ENCODE measurements at regions not wholly inside any gene's neighbourhood (a gene's known extent, or its start where the extent isn't known, plus 50 kb on each side); places are given as distances from the start of the nearest gene placed in this dataset.

GRCh38 chrX:114127411-114128025 lies 456.4 kb upstream of the HTR2C start:
- Histone ChIP-seq H3K27ac (ENCODE audit: low read depth, low read length, poor library complexity, severe bottlenecking) (no peak overlapping the region), H3K9me2 (ENCODE audit: insufficient read depth, low read length) (no peaks in the 10 kb centered on the region), H3K9me3 (ENCODE audit: low read length) (no peaks in the 10 kb centered on the region), H3K36me3 (ENCODE audit: insufficient read depth, low read length) (no peaks in the 10 kb centered on the region), H3K4me2 (ENCODE audit: low read length) (no peak overlapping the region), H3K4me3 (ENCODE audit: low read depth, low read length, poor library complexity, severe bottlenecking) (no peak overlapping the region), H4K20me1 (ENCODE audit: insufficient read depth, low read length) (no peaks in the 10 kb centered on the region), H3K79me2 (ENCODE audit: insufficient read depth, low read depth, low read length) (no peaks in the 10 kb centered on the region), H3K4me1 (ENCODE audit: insufficient read depth, low read length, poor library complexity, severe bottlenecking) (no peaks in the 10 kb centered on the region), H2AFZ (ENCODE audit: low read length) (no peak overlapping the region)
- BruUV-seq (replicated peaks) = no TSS peak
- TF ChIP-seq CTCF (conservative IDR thresholded peaks at IDR 0.05; ENCODE audit: low read length) = no peak
- no peak for TF ChIP-seq EZH2phosphoT487 (IDR thresholded peaks at IDR 0.05; ENCODE audit: borderline replicate concordance, low read depth, low read length)
- CTCF ChIA-PET (ENCODE audit: unreplicated experiment) = no interaction called here
- POLR2A ChIA-PET = no interaction called here
- DNase-seq (ENCODE audit: low spot score) = no peak
- intact Hi-C loops (cut with micrococcal nuclease; ENCODE audit: unreplicated experiment) = no loop called here

- Histone ChIP-seq H3K4me1 (ENCODE audit: insufficient read depth, low read length, poor library complexity, severe bottlenecking) (no peaks in the 10 kb centered on the region), H3K9me3 (ENCODE audit: low read length) (no peaks in the 10 kb centered on the region), H3K9me2 (ENCODE audit: insufficient read depth, low read length) (no peaks in the 10 kb centered on the region), H2AFZ (ENCODE audit: low read length) (no peak overlapping the region), H3K4me2 (ENCODE audit: low read length) (no peak overlapping the region), H3K79me2 (ENCODE audit: insufficient read depth, low read depth, low read length) (no peaks in the 10 kb centered on the region), H4K20me1 (ENCODE audit: insufficient read depth, low read length) (no peaks in the 10 kb centered on the region), H3K4me3 (ENCODE audit: low read depth, low read length, poor library complexity, severe bottlenecking) (no peak overlapping the region), H3K27ac (ENCODE audit: low read depth, low read length, poor library complexity, severe bottlenecking) (no peak overlapping the region), H3K36me3 (ENCODE audit: insufficient read depth, low read length) (no peaks in the 10 kb centered on the region)
- CTCF ChIA-PET (ENCODE audit: unreplicated experiment) = no interaction called here
- intact Hi-C loops (cut with micrococcal nuclease; ENCODE audit: unreplicated experiment) = no loop called here
- POLR2A ChIA-PET = no interaction called here
- no peak for TF ChIP-seq EZH2phosphoT487 (IDR thresholded peaks at IDR 0.05; ENCODE audit: borderline replicate concordance, low read depth, low read length)
- no peak for DNase-seq (ENCODE audit: low spot score)
- BruUV-seq (replicated peaks) = no TSS peak
Observed at GRCh38 chrX:114127005-114127404, 456.9 kb upstream of the HTR2C start.

- Histone ChIP-seq H3K27ac (ENCODE audit: low read depth, low read length, poor library complexity, severe bottlenecking) (no peak overlapping the region), H3K4me2 (ENCODE audit: low read length) (no peak overlapping the region), H3K79me2 (ENCODE audit: insufficient read depth, low read depth, low read length) (no peaks in the 10 kb centered on the region), H3K4me3 (ENCODE audit: low read depth, low read length, poor library complexity, severe bottlenecking) (no peak overlapping the region), H3K4me1 (ENCODE audit: insufficient read depth, low read length, poor library complexity, severe bottlenecking) (no peaks in the 10 kb centered on the region), H3K9me2 (ENCODE audit: insufficient read depth, low read length) (no peaks in the 10 kb centered on the region), H4K20me1 (ENCODE audit: insufficient read depth, low read length) (no peaks in the 10 kb centered on the region), H2AFZ (ENCODE audit: low read length) (no peak overlapping the region), H3K9me3 (ENCODE audit: low read length) (no peaks in the 10 kb centered on the region), H3K36me3 (ENCODE audit: insufficient read depth, low read length) (no peaks in the 10 kb centered on the region)
- intact Hi-C loops (cut with micrococcal nuclease; ENCODE audit: unreplicated experiment) = no loop called here
- POLR2A ChIA-PET = no interaction called here
- no peak for TF ChIP-seq EZH2phosphoT487 (IDR thresholded peaks at IDR 0.05; ENCODE audit: borderline replicate concordance, low read depth, low read length)
- no peak for TF ChIP-seq CTCF (conservative IDR thresholded peaks at IDR 0.05; ENCODE audit: low read length)
- no TSS peak for BruUV-seq (replicated peaks)
- DNase-seq (ENCODE audit: low spot score) = no peak
- CTCF ChIA-PET (ENCODE audit: unreplicated experiment) = no interaction called here
Observed at GRCh38 chrX:114101081-114101480, 482.8 kb upstream of the HTR2C start.

Data from OCI-LY7 (cell line).